HK-2 (cell line): ENCODE measurements at regions not wholly inside any gene's neighbourhood (a gene's known extent, or its start where the extent isn't known, plus 50 kb on each side); places are given as distances from the start of the nearest gene placed in this dataset.
"Not testable (repeated sequence)": the region's sequence is repeated elsewhere in the genome, so short reads cannot be mapped to it uniquely, and the experiment has no call there.

Experiments used
- DNase-seq: peaks from one replicate; pipeline ENCODE4 v3.0.0-alpha.2; 2018; ENCODE audit not compliant: unreplicated experiment

DNA sequence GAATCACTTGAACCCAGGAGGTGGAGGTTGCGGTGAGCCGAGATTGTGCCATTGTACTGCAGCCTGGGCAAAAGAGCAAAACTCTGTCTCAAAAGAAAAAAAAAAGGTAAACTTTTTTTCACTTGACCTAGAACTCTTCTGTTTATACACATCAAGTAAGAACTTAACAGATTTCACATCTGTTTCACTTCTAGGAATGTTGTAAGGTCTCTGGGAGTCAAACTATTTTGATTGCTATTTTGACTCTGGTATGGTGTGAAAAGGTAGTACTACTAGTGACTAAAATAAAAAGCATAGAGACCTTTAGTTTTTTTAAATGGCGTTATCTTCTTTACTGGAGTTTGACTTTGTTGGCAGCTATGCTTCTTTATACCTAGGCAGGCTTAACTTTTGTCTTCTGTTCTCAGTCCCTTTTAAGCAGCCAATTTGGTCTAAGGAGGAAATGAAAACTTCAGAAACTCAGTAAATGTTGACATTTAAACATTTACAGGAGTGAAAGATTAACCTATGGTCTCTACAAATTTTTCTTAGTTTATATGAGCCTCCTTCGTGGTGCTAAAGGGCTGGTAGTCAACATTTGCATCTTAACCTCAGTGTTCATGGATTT is 84.7 kb downstream of the METTL2B start:
- not testable (repeated sequence) for DNase-seq

DNA sequence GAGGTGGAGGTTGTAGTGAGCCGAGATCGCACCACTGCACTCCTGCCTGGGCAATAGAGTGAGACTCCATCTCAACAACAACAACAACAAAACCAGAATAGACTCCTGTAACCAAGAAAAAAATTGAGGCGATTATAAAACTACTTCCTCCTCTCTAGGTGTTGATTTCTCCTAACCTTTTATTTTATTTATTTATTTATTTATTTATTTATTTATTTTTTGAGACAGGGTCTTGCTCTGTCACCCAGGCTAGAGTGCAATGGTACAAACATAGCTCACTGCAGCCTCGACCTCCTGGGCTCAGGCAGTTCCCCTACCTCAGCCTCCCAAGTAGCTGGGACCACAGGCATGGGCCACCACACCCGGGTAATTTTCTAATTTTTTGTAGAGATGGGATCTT is 86.2 kb downstream of the METTL2B start:
- not testable (repeated sequence) for DNase-seq

DNA sequence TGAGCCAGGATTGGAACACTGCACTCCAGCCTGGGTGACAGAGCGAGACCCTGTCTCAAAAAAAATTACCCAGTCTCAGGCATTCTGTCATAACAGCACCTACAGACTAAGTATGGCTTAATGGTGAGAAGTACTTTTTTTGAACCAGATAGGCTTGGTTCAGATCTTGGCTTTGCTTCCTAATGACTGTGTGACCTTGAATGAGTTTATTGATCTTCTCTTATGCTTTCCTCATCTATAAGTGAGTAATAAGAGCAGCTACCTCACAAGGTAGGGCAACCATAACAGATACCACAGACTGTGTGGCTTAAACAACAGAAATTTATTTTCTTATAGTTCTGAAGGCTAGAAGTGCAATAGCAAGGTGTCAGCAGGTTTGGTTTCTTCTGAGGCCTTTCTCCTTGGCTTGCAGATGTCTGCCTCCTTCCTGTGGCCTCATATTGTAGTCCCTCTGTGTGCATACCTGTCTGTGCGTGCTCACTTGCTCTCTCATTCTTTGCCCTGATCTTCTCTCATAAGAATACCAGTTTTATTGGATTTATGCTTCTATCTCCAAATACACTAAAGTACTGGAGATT is 87.7 kb downstream of the METTL2B start:
- DNase-seq, result not testable (repeated sequence)

DNA sequence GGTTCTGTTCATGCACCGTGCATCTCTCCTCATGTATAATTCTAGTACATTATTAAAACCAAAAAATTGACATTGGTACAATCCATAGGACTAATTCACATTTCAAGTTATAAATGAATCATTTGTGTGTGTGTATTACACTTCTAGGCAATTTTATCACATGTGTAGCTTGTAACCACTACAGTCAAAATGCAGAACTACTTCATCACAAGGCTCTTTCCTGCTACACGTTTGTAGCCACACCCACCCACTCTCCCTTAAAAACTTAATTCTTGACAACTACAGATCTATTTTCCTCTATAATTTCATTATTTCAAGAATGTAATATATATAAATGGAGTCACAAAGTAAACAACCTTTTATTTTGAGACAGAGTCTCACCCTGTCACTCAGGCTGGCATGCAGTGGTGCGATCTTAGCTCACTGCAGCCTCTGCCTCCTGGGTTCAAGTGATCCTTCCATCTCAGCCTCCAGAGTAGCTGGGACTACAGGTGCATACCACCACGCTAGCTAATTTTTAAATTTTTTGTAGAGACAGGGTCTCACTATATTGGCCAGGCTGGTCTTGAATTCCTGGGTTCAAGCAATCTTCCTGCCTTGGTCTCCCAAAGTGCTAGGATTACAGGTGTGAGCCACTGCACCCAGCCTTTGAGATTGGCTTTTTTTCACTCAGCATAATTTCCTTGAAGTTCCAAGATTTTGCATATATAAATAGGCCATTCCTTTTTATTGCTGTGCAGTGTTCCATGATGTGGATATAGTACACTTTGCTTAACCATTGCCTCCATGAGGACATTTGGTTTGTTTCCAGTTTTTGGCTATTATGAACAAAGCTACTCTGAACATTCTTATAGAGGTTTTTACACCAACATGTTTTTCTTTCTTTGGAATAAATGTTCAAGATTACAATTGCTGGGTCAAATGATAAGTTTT is 88.7 kb downstream of the METTL2B start:
- not testable (repeated sequence) for DNase-seq

DNA sequence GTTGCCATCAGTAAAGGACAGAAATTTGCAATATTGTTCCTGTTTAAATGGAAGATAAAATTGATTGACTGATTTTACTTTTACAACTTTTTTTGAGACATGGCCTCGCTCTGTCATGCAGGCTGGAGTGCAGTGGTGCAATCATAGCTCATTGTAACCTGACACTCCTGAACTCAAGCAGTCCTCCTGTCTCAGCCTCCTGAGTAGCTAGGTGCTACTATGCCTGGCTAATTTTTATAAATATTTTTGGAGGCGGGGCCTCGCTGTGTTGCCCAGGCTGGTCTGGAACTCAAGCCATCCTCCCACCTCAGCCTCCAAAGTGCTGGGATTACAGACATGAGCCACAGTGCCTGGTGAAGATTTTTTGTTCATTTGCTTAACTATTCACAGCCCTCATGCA is 96.8 kb upstream of the GARIN1A start:
- DNase-seq, result not testable (repeated sequence)

DNA sequence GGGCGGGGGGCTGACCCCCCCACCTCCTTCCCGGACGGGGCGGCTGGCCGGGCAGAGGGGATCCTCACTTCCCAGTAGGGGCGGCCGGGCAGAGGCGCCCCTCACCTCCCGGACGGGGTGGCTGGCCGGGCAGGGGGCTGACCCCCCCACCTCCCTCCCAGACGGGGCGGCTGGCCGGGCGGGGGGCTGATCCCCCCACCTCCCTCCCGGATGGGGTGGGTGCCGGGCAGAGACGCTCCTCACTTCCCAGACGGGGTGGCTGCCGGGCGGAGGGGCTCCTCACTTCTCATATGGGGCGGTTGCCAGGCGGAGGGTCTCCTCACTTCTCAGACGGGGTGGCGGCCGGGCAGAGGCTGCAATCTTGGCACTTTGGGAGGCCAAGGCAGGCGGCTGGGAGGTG is 95.1 kb upstream of the GARIN1A start:
- not testable (repeated sequence) for DNase-seq

DNA sequence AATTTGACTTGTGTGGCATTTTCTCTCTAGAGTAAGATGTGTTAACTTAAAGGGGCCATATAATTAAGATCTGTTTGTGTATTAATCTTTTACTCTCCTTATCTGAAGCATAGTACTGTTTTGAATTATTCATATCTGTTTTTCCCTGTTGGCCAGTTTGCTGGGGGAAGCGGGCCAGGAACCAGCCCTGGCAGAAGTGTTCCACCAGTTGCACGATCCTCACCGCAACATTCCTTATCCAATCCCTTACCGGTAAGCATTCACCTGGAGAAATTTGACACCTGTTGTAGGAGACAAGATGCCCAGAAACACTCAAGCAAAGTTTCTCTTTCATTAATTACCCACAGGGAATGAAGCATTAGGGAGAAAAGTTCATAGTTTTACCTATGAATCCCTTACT is 92.2 kb upstream of the GARIN1A start:
- DNase-seq, result not testable (repeated sequence)

GRCh38 chr7:128581100-128581499 is 91.0 kb upstream of the GARIN1A start:
- not testable (repeated sequence) for DNase-seq

- DNase-seq, result not testable (repeated sequence)
Measured at GRCh38 chr7:128581825-128582561, 90.1 kb upstream of the GARIN1A start.

DNA sequence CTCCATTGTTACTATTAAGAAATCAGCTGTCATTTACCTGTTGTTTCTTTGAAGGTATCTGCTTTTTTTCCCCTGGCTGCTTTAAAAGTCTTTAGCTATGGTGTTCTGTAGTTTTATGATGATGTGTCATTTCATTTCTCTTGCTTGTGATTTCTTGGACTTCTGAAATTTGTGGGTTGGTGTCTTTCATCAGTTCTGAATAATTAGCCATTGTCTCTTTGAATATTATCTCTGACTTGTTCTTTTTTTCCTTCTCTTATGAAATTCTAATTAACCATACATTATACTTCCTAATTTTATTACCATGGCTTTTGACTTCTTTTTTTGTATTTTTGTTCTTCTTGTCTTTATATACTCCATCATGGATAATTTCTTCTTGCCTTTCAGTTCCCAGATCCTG is 85.4 kb upstream of the GARIN1A start:
- DNase-seq, result not testable (repeated sequence)

- no peak for DNase-seq
Measured at GRCh38 chr7:128591705-128592104, 80.4 kb upstream of the GARIN1A start.

- DNase-seq, result not testable (repeated sequence)
Measured at GRCh38 chr7:128592209-128592608, 79.9 kb upstream of the GARIN1A start.

DNA sequence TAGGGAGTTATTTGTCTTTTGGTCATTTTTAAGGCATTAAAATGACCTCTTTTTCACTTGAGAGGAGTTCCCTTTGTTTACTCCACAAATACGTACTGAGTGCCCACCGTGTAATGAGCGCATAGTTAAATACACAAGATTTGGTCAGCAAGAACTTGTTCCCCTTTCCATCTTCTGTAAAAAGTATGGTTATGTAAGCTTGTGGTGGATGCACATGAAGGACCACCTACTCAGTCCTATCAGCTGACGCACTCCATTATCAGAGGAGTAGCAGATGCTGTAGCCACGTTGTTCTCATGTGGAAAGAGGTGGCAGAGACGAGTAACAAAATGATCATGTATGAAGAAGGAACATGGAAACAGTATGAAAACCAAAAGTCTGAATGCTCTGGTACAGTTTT is 78.0 kb upstream of the GARIN1A start:
- DNase-seq, result not testable (repeated sequence)

DNA sequence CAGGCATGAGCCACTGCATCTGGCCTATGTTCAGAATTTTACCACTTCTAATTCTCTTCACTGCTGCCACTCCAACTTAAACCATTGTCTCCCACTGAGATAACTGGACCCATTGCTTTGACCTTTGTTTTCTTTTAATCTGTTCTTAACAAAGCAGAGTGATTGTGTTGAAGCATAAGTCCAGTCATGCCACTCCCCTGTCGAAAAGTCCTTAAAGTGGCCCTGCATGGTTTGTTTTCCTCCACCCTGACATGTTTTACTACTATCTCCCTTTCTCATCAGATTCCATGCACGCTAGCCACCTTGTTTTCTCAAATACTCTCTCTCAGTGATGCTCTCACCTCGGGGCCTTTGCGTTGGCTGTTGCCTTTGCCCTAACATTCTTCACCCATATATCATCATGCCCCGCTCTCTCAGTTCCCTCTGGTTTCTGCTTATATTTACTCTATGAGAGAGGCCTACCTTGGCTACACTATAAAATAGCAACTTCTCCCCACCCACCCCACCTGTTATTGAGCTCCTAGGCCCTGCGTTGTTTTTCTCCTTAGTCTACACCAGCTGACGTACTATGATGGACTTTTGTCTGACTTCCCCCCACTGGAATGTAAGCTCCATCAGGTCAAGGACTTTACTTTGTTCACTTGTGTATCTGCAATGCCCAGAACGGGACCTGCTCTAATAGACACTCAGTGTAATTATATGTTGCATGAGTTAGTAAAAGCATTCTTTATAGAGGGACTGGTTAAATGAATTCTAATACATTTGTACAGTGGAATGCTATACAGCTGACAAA is 75.6 kb upstream of the GARIN1A start:
- not testable (repeated sequence) for DNase-seq

DNA sequence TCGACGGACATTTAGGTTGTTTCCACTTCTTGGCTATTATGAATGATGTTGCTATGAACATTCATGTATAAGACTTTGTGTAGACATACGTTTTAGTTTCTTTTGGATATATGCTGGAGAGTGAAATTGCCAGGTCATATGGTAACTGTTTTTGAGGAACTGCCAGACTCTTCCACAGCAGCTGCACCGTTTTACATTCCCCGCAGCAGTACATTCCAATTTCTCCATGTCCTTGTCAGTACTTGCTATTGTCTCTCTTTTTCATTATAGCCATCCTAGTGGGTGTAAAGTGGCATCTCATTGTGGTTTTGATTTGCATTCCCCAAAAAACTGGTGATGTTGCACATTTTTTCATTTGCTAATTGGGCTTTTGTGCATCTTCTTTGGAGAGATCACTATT is 73.1 kb upstream of the GARIN1A start:
- not testable (repeated sequence) for DNase-seq

DNA sequence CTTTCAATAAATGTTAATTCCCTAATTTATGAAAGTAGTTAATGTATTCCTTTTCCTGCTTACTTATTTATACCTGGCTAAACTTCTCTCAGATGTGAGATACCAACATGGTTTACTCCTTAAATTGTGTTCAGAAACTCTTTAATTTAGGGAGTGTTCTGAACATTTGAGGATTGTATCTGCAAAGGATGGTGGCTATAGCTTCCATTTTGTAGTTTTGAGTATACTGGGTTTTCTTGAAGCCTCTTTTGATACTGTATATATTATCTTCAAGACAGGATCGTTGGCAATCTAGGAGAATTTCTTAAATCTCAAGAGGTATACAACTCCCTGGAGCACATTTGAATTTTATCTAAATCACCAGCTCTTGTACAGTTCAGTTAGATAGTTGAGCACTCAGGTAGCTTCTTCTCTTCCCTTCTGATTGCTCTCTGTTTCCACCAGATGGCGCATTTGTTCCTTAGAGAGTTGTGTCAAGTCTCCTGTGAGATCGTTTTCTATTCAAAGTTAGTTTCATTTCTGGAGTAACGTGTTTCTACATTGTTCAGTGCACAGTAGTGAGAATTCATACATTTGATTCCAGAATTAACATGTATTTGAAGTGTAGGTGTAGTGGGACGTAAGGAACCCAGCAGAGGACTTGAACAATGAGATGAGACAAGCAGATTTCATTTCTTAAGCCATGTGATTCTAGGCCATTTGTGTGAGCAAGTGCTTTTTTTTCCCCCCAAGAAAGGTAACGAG is 63.2 kb upstream of the GARIN1A start:
- DNase-seq, result peak; percentile 2

DNA sequence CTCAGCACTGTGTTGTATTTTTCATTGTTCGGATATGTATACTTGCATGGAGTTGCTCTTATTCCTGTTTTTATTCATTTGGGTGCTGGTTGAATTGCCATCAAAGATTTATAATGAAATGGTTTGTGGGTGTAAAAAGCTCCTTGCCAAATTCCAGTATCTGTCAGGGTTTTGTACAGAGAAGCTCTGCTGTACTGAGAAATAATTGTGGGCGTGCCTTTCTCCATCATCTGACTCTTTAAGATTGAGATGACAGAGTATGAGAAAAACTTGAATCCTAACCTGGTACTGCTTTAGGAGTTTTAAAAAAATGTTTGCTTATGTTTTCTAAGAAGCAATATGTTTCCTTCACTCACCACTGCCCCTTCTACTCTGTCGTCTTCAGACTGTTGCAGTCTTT is 58.7 kb upstream of the GARIN1A start:
- not testable (repeated sequence) for DNase-seq

DNA sequence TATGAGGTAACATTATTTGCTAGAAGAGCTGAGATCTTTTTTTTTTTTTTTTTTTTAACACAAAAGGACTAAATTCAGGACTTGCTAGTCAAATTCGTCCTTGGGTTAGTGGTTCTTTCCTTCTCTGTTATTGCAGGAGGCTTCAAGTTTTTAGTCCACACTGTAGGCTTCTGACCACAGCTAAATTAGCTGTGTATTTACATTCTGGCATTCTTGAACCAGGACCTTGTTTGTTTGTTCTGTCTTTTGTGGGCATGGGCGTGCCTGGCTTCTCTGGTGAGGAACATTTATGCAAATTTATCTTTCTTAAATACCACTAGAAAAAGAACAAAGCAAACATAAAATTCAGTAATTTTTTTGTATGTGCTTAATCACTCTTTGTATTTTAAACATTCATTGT is 57.3 kb upstream of the GARIN1A start:
- DNase-seq, result not testable (repeated sequence)

GRCh38 chr7:128616799-128617198 is 55.3 kb upstream of the GARIN1A start:
- not testable (repeated sequence) for DNase-seq
